ENCODE measurements at regions not wholly inside any gene's neighbourhood (a gene's known extent, or its start where the extent isn't known, plus 50 kb on each side); places are given as distances from the start of the nearest gene placed in this dataset.
"Not testable (repeated sequence)": the region's sequence is repeated elsewhere in the genome, so short reads cannot be mapped to it uniquely, and the experiment has no call there.

DNA sequence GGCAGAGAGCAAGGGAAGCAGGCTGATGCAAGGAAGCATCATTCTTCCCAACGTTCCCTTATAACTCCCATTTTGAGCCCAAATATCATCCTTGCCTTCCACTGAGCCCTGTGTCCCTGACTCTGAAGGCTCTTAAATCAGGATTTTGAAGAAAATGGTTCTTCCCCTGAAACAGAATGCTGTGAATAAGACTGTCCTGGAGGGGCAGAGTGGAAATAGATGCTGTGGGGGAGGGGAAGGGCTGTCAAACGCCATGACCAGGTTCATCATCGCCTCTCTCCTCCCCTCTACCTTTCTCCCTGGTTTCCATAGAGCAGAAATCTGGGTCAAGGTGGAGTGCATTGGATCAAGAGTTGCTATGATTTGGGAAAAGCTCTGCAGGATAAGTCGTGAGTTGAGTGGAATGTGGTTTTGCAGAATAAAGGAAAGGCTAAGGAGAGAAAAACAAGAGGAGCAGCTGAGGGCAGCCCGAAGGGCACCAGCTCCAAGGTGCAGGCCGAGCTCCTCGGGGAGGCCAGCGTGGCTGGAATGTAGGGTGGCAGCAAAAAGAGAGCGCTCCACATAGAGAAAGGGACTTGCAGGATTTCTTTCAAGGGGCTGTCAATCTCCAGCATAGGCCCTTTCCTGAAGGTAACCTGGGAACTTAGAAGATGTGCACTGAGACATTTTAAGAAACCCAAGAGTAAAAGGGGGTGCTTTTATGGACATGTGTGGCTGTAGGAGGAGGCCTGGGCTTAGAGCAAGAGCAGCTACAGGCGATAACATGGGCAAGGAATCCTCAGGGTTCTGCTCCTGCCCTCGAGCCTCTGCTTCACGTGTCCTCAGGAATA lies 120.8 kb upstream of the CDYL start:
- DNase-seq (ENCODE audit: low read depth): no peak

DNA sequence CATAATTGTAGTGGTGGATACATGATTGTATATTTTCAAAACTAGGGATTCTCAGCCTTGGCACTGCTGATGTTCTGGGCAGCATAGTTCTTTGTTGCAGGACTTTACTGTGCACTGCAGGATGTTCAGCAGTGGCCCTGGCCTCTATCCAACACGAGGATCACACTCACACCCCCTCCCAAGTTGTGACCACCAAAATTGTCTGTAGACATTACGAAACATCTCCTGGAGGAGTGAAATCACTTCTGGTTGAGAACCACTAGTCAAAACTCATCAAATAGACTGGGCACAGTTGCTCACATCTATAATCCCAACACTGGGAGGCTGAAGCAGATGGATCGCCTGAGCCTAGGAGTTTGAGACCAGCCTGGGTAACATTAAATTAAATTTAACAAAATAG lies 123.1 kb upstream of the CDYL start:
- DNase-seq (ENCODE audit: low read depth): no peak

- no peak for DNase-seq (ENCODE audit: low read depth)
These were observed 124.3 kb upstream of the CDYL start for GRCh38 chr6:4651831-4652467.

DNA sequence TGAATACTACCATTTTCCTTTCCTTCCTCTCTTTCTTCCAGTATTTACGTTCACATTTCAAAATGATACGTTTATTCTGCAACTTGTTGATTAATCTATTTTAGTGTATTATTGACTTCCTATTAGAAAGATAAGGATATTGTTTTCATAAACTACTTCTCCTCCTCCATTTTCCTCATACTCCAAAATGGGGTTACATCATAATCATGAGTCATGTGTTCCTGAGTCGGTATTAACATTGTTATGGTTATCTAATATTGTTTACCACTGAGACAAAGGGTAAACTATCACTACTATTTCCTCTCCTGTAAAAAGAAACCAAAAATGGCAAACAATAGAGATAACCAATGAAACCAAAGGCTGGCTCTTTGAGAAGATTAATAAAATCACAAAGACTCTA lies 126.5 kb upstream of the CDYL start:
- DNase-seq (ENCODE audit: low read depth): no peak

GRCh38 chr6:4647414-4648365 lies 128.5 kb upstream of the CDYL start:
- DNase-seq (ENCODE audit: low read depth): no peak

DNA sequence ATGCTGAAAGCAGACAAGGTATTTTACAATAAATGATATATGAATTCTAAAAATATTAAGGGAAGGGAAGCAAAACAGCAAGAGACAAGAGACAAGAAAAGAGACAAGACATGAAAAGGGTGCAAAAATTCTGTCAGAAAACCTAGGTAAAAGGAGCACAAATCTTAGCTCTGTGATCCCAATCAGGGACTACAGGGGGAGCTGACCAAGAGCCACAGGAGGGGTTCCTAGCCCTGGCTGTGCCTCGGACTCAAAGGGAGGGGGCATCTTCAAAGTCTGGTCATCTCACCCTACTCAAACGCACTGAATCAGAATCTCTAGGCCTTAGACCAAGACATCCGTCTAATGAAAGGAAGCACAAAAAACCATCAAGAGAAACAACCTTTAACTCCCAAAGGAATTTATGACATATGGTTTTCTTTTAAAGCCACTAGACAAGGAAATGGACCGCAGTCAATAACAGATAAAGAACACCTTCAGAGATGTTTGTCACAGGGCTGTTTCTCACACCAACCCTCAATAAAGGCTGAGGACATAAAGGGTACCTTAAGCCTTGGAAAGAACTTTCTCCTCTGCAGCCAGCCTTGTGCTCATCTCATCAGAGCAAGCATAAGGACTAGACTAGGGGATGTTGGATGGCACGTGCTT lies 130.4 kb upstream of the CDYL start:
- DNase-seq (ENCODE audit: low read depth): no peak

DNA sequence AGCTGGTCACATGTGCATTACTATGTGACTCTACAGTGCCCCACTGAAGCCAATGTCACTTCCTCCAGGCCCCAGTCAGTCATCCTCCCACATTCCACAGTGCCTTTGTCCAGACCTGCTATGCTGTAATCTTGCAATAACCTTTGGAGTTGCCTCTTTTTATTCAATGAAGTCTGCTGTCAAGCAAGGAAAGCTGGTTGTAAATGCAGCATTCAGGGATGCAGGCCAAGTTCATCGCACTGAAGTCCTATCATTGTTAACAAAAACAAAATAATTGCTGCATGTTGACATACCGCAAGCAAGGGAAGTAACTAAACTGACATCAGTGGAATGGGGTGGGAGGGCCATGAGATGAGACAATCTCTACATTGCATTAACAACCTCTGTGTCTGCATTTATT lies 131.2 kb upstream of the CDYL start:
- DNase-seq (ENCODE audit: low read depth): no peak

GRCh38 chr6:4641461-4641860 lies 134.7 kb upstream of the CDYL start:
- no peak for DNase-seq (ENCODE audit: low read depth)

DNA sequence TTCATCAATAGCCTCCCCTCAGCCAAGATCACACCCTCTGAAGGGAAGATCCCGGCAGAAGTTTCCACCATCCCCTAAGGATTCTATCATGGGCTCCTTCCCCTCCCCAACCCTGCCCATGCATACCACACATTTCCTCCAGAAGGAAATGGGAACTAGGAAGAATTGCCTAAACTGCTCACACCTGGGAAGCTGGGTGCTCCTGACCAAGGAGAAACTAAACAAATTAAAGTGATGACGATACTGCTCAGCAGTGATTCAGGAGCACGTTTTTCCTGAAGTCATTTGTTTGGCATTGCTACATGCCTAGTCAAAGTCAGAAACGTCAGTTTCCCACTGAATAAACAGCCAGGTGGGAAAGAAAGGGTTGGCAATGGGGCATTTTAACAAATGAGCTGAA lies 136.1 kb upstream of the CDYL start:
- DNase-seq (ENCODE audit: low read depth): no peak

- DNase-seq (ENCODE audit: low read depth): no peak
These were observed 137.6 kb upstream of the CDYL start for GRCh38 chr6:4638641-4639040.

GRCh38 chr6:4637691-4638433 lies 138.3 kb upstream of the CDYL start:
- DNase-seq (ENCODE audit: low read depth): no peak

- DNase-seq (ENCODE audit: low read depth): no peak
These were observed 139.4 kb upstream of the CDYL start for GRCh38 chr6:4636881-4637224.

- DNase-seq (ENCODE audit: low read depth): no peak
These were observed 139.9 kb upstream of the CDYL start for GRCh38 chr6:4636191-4636880.

DNA sequence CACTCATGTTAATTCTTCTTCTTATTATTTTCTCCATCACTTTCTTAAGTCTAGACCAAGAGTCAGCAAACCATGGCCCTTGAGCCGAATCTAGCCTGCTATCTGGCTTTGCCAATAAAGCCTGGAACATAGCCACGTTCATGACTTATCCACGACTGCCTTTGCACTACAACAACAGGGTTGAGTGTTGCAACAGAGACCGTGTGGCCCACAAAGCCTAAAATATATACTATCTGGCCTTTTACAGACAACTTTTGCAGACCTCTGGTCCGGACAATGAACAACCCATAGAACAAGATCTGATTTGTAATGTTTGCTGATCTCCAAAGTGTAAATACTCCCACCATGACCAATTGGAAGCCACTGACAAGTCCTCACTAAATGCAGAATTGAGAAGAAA lies 140.5 kb upstream of the CDYL start:
- no peak for DNase-seq (ENCODE audit: low read depth)

GRCh38 chr6:4632421-4632820 lies 143.8 kb upstream of the CDYL start:
- no peak for DNase-seq (ENCODE audit: low read depth)

GRCh38 chr6:4629789-4630188 lies 146.4 kb upstream of the CDYL start:
- DNase-seq (ENCODE audit: low read depth): not testable (repeated sequence)

GRCh38 chr6:4625557-4625956 lies 150.6 kb upstream of the CDYL start:
- DNase-seq (ENCODE audit: low read depth): no peak

DNA sequence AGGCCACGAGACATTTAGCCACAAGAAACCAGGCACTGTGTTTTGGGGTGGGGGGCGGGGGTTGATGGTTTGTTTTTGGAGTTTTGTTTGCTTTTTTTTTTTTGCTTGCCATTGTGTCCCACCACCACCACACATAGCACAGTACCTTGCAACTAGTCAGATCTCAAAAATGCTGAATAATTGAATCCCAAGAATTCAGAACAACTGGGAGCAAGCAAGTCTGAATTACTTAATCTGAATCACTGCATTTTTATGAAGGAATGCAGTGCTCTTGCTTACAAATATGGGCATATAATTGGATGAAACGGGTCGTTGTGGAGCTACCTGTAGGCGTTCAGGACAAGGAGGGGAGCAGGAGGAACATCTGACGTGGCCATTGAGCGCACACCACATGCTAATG lies 151.5 kb upstream of the CDYL start:
- no peak for DNase-seq (ENCODE audit: low read depth)

- DNase-seq (ENCODE audit: low read depth): no peak
These were observed 155.7 kb upstream of the CDYL start for GRCh38 chr6:4620284-4621151.

- no peak for DNase-seq (ENCODE audit: low read depth)
These were observed 159.9 kb upstream of the CDYL start for GRCh38 chr6:4616311-4616710.

Measured in activated gamma-delta T cell treated with anti-CD3 and anti-CD28 coated beads, Interleukin-2, amount 50 U/mL, for 16 hours (primary cell).